OCI-LY1 (cell line): ENCODE measurements at regions not wholly inside any gene's neighbourhood (a gene's known extent, or its start where the extent isn't known, plus 50 kb on each side); places are given as distances from the start of the nearest gene placed in this dataset.

Source experiments
- CTCF ChIP-seq: fragments of 200-600 bp; sonication (generic), shearing (Covaris generic); IDR thresholded peaks from 2 replicates; pipeline ENCODE4 v1.5.1; 2017; ENCODE audit warnings: mild to moderate bottlenecking, antibody characterized with exemption, low read length, moderate library complexity, mixed read lengths
- EZH2 ChIP-seq: fragments of 200-600 bp; sonication (generic), shearing (Covaris generic); IDR thresholded peaks from 2 replicates; pipeline ENCODE4 v1.8.0; 2017; ENCODE audit warnings: borderline replicate concordance, mixed run types, mild to moderate bottlenecking, antibody characterized with exemption, low read length, moderate library complexity, mixed read lengths

- no peak for TF ChIP-seq CTCF
- no peak for TF ChIP-seq EZH2
Measured at GRCh38 chr15:70438776-70439175, 324.6 kb downstream of the UACA start.
